Esophagus muscularis mucosa (tissue), 4 donors: ENCODE measurements at regions not wholly inside any gene's neighbourhood (a gene's known extent, or its start where the extent isn't known, plus 50 kb on each side); places are given as distances from the start of the nearest gene placed in this dataset.

Experiments
- DNase-seq: peaks from one replicate; pipeline ENCODE4 v3.0.0-alpha.2; 2017; ENCODE audit errors: extremely low spot score
- H3K27ac ChIP-seq, 4 donors: fragments of 200-600 bp; sonication (generic); replicated peaks in 1 of 4; 1 replicate in 3 of 4; 2 replicates in 1 of 4; pipeline ENCODE4 v1.5.1; 2016 to 2019; ENCODE audit warnings: mild to moderate bottlenecking in 1 of 4
- H3K27me3 ChIP-seq, 4 donors: fragments of 200-600 bp; sonication (generic); one replicate each; pipeline versions ENCODE4 v1.5.1 to v1.6.0; 2016 to 2019
- H3K36me3 ChIP-seq, 4 donors: fragments of 200-600 bp; sonication (generic); one replicate each; pipeline ENCODE4 v1.5.1; 2016 to 2019
- H3K4me1 ChIP-seq, 4 donors: fragments of 200-600 bp; sonication (generic); one replicate each; pipeline ENCODE4 v1.5.1; 2016 to 2019
- H3K4me3 ChIP-seq, 4 donors: fragments of 200-600 bp; sonication (generic); 1 replicate in 2 of 4; 2 replicates in 2 of 4; pipeline ENCODE4 v1.5.1; 2016 to 2019; ENCODE audit warnings: mild to moderate bottlenecking in 4 of 4, moderate library complexity in 1 of 4
- H3K9me3 ChIP-seq, 4 donors: fragments of 200-600 bp; sonication (generic); 1 replicate in 3 of 4; 2 replicates in 1 of 4; pipeline ENCODE4 v1.5.1; 2016 to 2019
- EP300 ChIP-seq: sonication (generic); formaldehyde crosslinking; IDR thresholded peaks from one replicate; pipeline ENCODE4 v1.6.1; 2017; ENCODE audit warnings: antibody characterized with exemption
- POLR2A ChIP-seq: fragments of 450-650 bp; IDR thresholded peaks from one replicate; pipeline ENCODE4 v1.6.1; 2017; ENCODE audit warnings: antibody characterized with exemption, moderate library complexity, mild to moderate bottlenecking, low read depth
- POLR2AphosphoS5 ChIP-seq, 2 donors: sonication (generic); formaldehyde crosslinking; IDR thresholded peaks; one replicate each; pipeline ENCODE4 v1.6.1; 2017; ENCODE audit warnings: antibody characterized with exemption in 2 of 2
- WGBS: methylation state at CpG from one replicate; pipeline ENCODE4 v1.1.5; 2018; 5-methylcytosine and 5-hydroxymethylcytosine counted together
- intact Hi-C: fragments of 100-400 bp; cut with DNase I; formaldehyde crosslinking; loops from one replicate; pipeline ENCODE4 v1.15.1; 2023
- TF ChIP-seq, protein P1 (sequence below), 3 experiments: fragments of 200-600 bp in 2 of 3; fragments of 450-650 bp in 1 of 3; sonication (generic) in 2 of 3; IDR thresholded peaks; one replicate each; pipeline ENCODE4 v1.5.1; 2017 to 2019; ENCODE audit warnings: antibody characterized with exemption in 3 of 3, mild to moderate bottlenecking in 2 of 3, moderate library complexity in 1 of 3

DNA sequence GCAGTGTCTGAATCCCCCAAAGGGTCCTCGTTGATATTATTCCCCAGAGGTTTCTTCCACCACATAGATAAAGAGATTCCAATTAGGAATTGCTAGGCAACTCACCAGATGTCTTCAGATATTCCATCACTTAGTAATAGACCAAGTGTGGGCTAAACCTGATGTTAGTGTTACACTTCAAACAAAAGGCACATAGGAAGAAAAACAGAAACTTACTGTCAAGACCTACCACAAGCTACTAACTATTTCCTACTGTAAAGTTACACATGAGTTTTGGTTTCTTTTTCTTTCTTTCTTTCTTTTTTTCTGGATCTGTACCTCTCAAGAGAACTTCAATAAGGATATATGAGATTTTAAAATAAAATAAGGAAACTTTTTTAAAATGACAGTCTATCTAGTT is 879.1 kb upstream of the NEGR1 start:
- Histone ChIP-seq H3K4me3 (no peak overlapping the region), H3K4me1 (no peaks in the 10 kb centered on the region), H3K9me3 (no peaks in the 10 kb centered on the region), H3K27me3 (no peaks in the 10 kb centered on the region), H3K27ac (no peak overlapping the region), H3K36me3 (no peaks in the 10 kb centered on the region)
- 74% methylated on average over 1 of the region's 1 CpG for WGBS
- TF ChIP-seq EP300 (no peak), POLR2AphosphoS5 (IDR thresholded peaks at IDR 0.05) (no peak), POLR2A (no peak)
- TF ChIP-seq, protein P1, sequence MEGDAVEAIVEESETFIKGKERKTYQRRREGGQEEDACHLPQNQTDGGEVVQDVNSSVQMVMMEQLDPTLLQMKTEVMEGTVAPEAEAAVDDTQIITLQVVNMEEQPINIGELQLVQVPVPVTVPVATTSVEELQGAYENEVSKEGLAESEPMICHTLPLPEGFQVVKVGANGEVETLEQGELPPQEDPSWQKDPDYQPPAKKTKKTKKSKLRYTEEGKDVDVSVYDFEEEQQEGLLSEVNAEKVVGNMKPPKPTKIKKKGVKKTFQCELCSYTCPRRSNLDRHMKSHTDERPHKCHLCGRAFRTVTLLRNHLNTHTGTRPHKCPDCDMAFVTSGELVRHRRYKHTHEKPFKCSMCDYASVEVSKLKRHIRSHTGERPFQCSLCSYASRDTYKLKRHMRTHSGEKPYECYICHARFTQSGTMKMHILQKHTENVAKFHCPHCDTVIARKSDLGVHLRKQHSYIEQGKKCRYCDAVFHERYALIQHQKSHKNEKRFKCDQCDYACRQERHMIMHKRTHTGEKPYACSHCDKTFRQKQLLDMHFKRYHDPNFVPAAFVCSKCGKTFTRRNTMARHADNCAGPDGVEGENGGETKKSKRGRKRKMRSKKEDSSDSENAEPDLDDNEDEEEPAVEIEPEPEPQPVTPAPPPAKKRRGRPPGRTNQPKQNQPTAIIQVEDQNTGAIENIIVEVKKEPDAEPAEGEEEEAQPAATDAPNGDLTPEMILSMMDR (IDR thresholded peaks at IDR 0.05): no peak
- no peak for DNase-seq
- intact Hi-C loops: no loop called here

DNA sequence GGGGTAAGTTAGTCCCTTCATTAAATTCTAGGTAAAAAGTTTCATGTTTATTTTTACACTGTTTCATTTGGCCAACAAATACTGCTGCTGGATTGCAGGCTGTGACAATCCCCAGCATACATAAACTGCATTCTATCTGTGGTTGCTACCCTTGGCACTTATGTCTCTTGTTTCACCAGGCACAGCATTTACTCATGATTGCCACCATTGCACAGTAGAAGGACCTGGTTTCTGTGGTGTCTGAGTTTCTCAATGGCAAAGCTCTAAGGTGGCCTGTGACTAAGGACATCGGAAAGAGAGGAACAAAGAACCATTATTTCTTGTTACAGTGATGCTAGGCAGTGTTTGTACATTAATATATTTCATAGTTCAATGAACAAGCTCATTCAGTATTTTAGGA is 878.4 kb upstream of the NEGR1 start:
- intact Hi-C loops: no loop called here
- Histone ChIP-seq H3K27ac (no peak overlapping the region), H3K36me3 (no peaks in the 10 kb centered on the region), H3K9me3 (no peaks in the 10 kb centered on the region), H3K4me3 (no peak overlapping the region), H3K4me1 (no peaks in the 10 kb centered on the region), H3K27me3 (no peaks in the 10 kb centered on the region)
- TF ChIP-seq POLR2AphosphoS5 (IDR thresholded peaks at IDR 0.05) (no peak), EP300 (no peak), POLR2A (no peak)
- TF ChIP-seq, protein P1 (IDR thresholded peaks at IDR 0.05): no peak
- no peak for DNase-seq
- WGBS: 89% methylated on average over 1 of the region's 1 CpG

DNA sequence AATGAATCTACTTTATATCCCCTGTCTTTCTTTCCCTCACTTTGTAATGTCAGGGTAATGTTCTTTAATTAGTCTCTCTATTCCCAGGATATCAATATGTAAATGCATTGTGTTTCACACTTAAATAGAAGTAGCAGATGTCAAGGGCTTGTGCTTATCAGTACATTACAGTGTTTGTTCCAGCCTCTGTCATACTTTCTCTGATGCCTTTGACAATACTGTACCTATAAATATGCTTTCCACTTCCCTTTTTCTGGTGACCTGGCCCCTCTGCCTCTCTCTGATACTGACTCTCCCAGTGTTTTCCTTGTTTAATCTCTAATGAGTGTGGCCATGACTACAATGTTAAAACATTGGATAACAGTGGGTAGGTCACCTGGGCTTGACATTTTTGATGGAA is 862.0 kb upstream of the NEGR1 start:
- H3K4me1 ChIP-seq: no peaks in the 10 kb centered on the region
- H3K36me3 ChIP-seq: no peaks in the 10 kb centered on the region
- no peaks in the 10 kb centered on the region for H3K27me3 ChIP-seq
- DNase-seq: no peak
- intact Hi-C loops: no loop called here
- no peak overlapping the region for H3K27ac ChIP-seq
- no peaks in the 10 kb centered on the region for H3K9me3 ChIP-seq
- TF ChIP-seq POLR2A: no peak
- TF ChIP-seq, protein P1 (IDR thresholded peaks at IDR 0.05): no peak
- no peak for TF ChIP-seq EP300
- no peak for TF ChIP-seq POLR2AphosphoS5 (IDR thresholded peaks at IDR 0.05)
- H3K4me3 ChIP-seq: no peak overlapping the region

DNA sequence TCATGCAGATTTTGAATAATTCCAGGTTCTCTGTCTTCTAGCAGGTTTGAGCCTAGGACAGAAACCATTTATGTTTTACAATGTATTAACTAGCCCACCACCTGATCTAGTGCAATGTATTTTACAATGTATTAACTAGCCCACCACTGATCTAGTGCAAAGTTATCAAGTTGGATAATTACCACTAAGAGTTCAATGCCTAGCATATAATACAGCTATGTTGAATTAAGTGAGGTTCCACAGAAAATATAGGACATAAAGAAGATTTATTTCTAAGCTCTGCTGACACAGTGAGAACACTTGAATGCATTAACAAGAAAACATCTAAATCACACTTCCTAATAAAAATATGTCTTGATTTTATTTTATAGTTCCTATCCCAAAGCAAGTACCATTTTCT is 854.6 kb upstream of the NEGR1 start:
- H3K27me3 ChIP-seq: no peaks in the 10 kb centered on the region
- no peak for DNase-seq
- H3K4me1 ChIP-seq: no peaks in the 10 kb centered on the region
- H3K27ac ChIP-seq: no peak overlapping the region
- no peak overlapping the region for H3K4me3 ChIP-seq
- intact Hi-C loops: no loop called here
- TF ChIP-seq POLR2A: no peak
- no peak for TF ChIP-seq EP300
- no peak for TF ChIP-seq POLR2AphosphoS5 (IDR thresholded peaks at IDR 0.05)
- no peaks in the 10 kb centered on the region for H3K36me3 ChIP-seq
- H3K9me3 ChIP-seq: no peaks in the 10 kb centered on the region

DNA sequence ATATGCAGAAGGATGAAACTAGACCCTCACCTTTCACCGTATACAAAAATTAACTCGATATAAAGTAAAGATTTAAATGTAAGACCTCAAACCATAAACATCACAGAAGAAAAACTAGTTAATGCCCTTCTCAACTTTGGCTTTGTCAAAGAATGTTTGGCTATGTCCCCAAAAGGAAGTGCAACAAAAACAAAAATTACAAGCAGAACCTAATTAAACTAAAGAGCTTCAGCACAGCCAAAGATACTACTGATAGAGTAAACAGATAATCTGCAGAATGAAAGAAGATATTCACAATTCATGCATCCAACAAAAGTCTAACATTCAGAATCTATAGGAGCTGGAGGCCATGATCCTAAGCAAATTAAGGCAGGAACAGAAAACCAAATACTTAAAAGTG is 824.6 kb upstream of the NEGR1 start:
- H3K36me3 ChIP-seq: no peaks in the 10 kb centered on the region
- peaks cover 0 to 6% (median 1%) of the 10 kb centered on the region in 4 donors for H3K9me3 ChIP-seq
- no peaks in the 10 kb centered on the region for H3K27me3 ChIP-seq
- TF ChIP-seq, protein P1 (IDR thresholded peaks at IDR 0.05): no peak
- TF ChIP-seq POLR2AphosphoS5 (IDR thresholded peaks at IDR 0.05) (no peak), EP300 (no peak), POLR2A (no peak)
- no peak for DNase-seq
- intact Hi-C loops: no loop called here
- 90% methylated on average over 2 of the region's 2 CpGs for WGBS
- H3K4me1 ChIP-seq: no peaks in the 10 kb centered on the region
- H3K4me3 ChIP-seq: no peak overlapping the region
- no peak overlapping the region for H3K27ac ChIP-seq
